Natural killer cell (primary cell): ENCODE measurements at regions not wholly inside any gene's neighbourhood (a gene's known extent, or its start where the extent isn't known, plus 50 kb on each side); places are given as distances from the start of the nearest gene placed in this dataset.

Source experiments
- ATAC-seq, 3 donors: fragments of 150-1000 bp in 2 of 3; fragments of 200-7000 bp in 1 of 3; cut with Tn5 transposase; 1 replicate in 1 of 3; 2 replicates in 2 of 3; pipeline ENCODE4 v1.10.0; 2021; ENCODE audit warnings: mild to moderate bottlenecking in 2 of 3, moderate library complexity in 2 of 3
- DNase-seq, 2 donors: peaks; one replicate each; pipeline versions ENCODE4 v3.0.0 to v3.0.0-alpha.2; 2013 to 2021; ENCODE audit warnings: mixed read lengths in 1 of 2
- H3K27ac ChIP-seq: one replicate; pipeline ENCODE4 v1.5.1; 2013; ENCODE audit warnings: mild to moderate bottlenecking, low read length
- H3K27me3 ChIP-seq: one replicate; pipeline ENCODE4 v1.6.1; 2013; ENCODE audit warnings: low read length; ENCODE audit not compliant: control insufficient read depth, insufficient read depth
- H3K36me3 ChIP-seq: one replicate; pipeline ENCODE4 v1.6.1; 2013; ENCODE audit warnings: low read length; ENCODE audit not compliant: control insufficient read depth, insufficient read depth
- H3K4me1 ChIP-seq: one replicate; pipeline ENCODE4 v1.6.1; 2013; ENCODE audit warnings: low read length; ENCODE audit not compliant: control insufficient read depth, insufficient read depth
- H3K4me3 ChIP-seq: one replicate; pipeline ENCODE4 v1.5.1; 2013; ENCODE audit warnings: low read length
- H3K9me3 ChIP-seq: one replicate; pipeline ENCODE4 v1.6.1; 2013; ENCODE audit warnings: low read length; ENCODE audit not compliant: control insufficient read depth, insufficient read depth
- H3K27ac Mint-ChIP-seq, 2 donors: one replicate each; pipeline ENCODE4 v1.8.0; 2022; ENCODE audit warnings: mild to moderate bottlenecking in 2 of 2, mixed read lengths in 2 of 2, moderate library complexity in 1 of 2
- H3K27me3 Mint-ChIP-seq, 2 donors: one replicate each; pipeline ENCODE4 v1.8.0; 2022; ENCODE audit warnings: low read depth in 2 of 2, mixed read lengths in 2 of 2
- H3K36me3 Mint-ChIP-seq: one replicate; pipeline ENCODE4 v1.8.0; 2022; ENCODE audit warnings: mixed read lengths
- H3K4me1 Mint-ChIP-seq, 2 donors: one replicate each; pipeline ENCODE4 v1.8.0; 2022; ENCODE audit warnings: mixed read lengths in 2 of 2
- H3K4me3 Mint-ChIP-seq: one replicate; pipeline ENCODE4 v1.8.0; 2022; ENCODE audit warnings: mild to moderate bottlenecking, moderate library complexity, mixed read lengths
- H3K9me3 Mint-ChIP-seq, 2 donors: one replicate each; pipeline ENCODE4 v1.8.0; 2022; ENCODE audit warnings: mixed read lengths in 2 of 2
- CTCF ChIP-seq: fragments of 200-600 bp; IDR thresholded peaks from one replicate; pipeline ENCODE4 v1.8.0; 2022; ENCODE audit warnings: antibody characterized with exemption
- WGBS: methylation state at CpG from one replicate; pipeline ENCODE4 v1.1.7; 2013; ENCODE audit warnings: missing lambda C conversion rate; ENCODE audit not compliant: insufficient coverage; 5-methylcytosine and 5-hydroxymethylcytosine counted together
- intact Hi-C: fragments of 100-400 bp; cut with micrococcal nuclease; formaldehyde crosslinking; loops from one replicate; pipeline ENCODE4 v1.14.2; 2022

- Mint-ChIP-seq H3K4me3 (no peak overlapping the region), H3K27ac (no peak overlapping the region), H3K9me3 (peaks cover 5 to 7% of the 10 kb centered on the region in 2 donors), H3K36me3 (no peaks in the 10 kb centered on the region), H3K4me1 (no peaks in the 10 kb centered on the region), H3K27me3 (no peaks in the 10 kb centered on the region)
- Histone ChIP-seq H3K4me1 (no peaks in the 10 kb centered on the region), H3K27me3 (no peaks in the 10 kb centered on the region), H3K4me3 (no peak overlapping the region), H3K36me3 (no peaks in the 10 kb centered on the region), H3K27ac (no peak overlapping the region), H3K9me3 (peaks cover 3% of the 10 kb centered on the region)
- intact Hi-C loops = no loop called here
- DNase-seq (no peak), ATAC-seq (no peak)
- WGBS = 60% methylated on average over 1 of the region's 2 CpGs
- no peak for TF ChIP-seq CTCF
Measured at GRCh38 chr3:164655462-164655861, 422.8 kb downstream of the SI start.

GRCh38 chr3:164641071-164641470 lies 437.2 kb downstream of the SI start:
- H3K4me3 ChIP-seq = no peak overlapping the region
- H3K27ac ChIP-seq = no peak overlapping the region
- no peaks in the 10 kb centered on the region for H3K4me1 Mint-ChIP-seq
- no peaks in the 10 kb centered on the region for H3K27me3 Mint-ChIP-seq
- DNase-seq (no peak), ATAC-seq (no peak)
- intact Hi-C loops = no loop called here
- H3K27me3 ChIP-seq = no peaks in the 10 kb centered on the region
- H3K4me1 ChIP-seq = no peaks in the 10 kb centered on the region
- no peaks in the 10 kb centered on the region for H3K36me3 ChIP-seq
- H3K4me3 Mint-ChIP-seq = no peak overlapping the region
- no peak overlapping the region for H3K27ac Mint-ChIP-seq
- TF ChIP-seq CTCF = no peak
- peaks cover 7% of the 10 kb centered on the region for H3K36me3 Mint-ChIP-seq
- H3K9me3 Mint-ChIP-seq = peaks cover 9 to 20% of the 10 kb centered on the region in 2 donors
- peaks cover 4% of the 10 kb centered on the region for H3K9me3 ChIP-seq
- no CpG with 5 or more reads among the region's 4 CpGs for WGBS

- H3K27me3 ChIP-seq = no peaks in the 10 kb centered on the region
- no peak for DNase-seq
- no peaks in the 10 kb centered on the region for H3K27me3 Mint-ChIP-seq
- H3K4me3 ChIP-seq = no peak overlapping the region
- intact Hi-C loops = no loop called here
- no peak overlapping the region for H3K27ac ChIP-seq
- H3K9me3 Mint-ChIP-seq = peaks cover 6 to 15% of the 10 kb centered on the region in 2 donors
- no peak for TF ChIP-seq CTCF
- H3K4me1 Mint-ChIP-seq = no peaks in the 10 kb centered on the region
- no peaks in the 10 kb centered on the region for H3K36me3 ChIP-seq
- H3K4me1 ChIP-seq = no peaks in the 10 kb centered on the region
- no peak overlapping the region for H3K27ac Mint-ChIP-seq
- no peak overlapping the region for H3K4me3 Mint-ChIP-seq
- ATAC-seq = no peak
- peaks cover 2% of the 10 kb centered on the region for H3K36me3 Mint-ChIP-seq
- H3K9me3 ChIP-seq = peaks cover 4% of the 10 kb centered on the region
Measured at GRCh38 chr3:164640591-164640990, 437.7 kb downstream of the SI start.

GRCh38 chr3:164620956-164621355 lies 457.3 kb downstream of the SI start:
- no peaks in the 10 kb centered on the region for H3K36me3 ChIP-seq
- WGBS = no CpG with 5 or more reads among the region's 1 CpG
- no peak for TF ChIP-seq CTCF
- H3K27ac ChIP-seq = no peak overlapping the region
- H3K27me3 ChIP-seq = no peaks in the 10 kb centered on the region
- H3K9me3 ChIP-seq = no peaks in the 10 kb centered on the region
- H3K36me3 Mint-ChIP-seq = no peaks in the 10 kb centered on the region
- no peaks in the 10 kb centered on the region for H3K4me1 ChIP-seq
- peaks cover 4 to 11% of the 10 kb centered on the region in 2 donors for H3K9me3 Mint-ChIP-seq
- no peaks in the 10 kb centered on the region for H3K4me1 Mint-ChIP-seq
- DNase-seq = no peak
- no peaks in the 10 kb centered on the region for H3K27me3 Mint-ChIP-seq
- H3K4me3 Mint-ChIP-seq = no peak overlapping the region
- H3K27ac Mint-ChIP-seq = no peak overlapping the region
- H3K4me3 ChIP-seq = no peak overlapping the region
- ATAC-seq = no peak
- intact Hi-C loops = no loop called here
